GM19351 (cell line): ENCODE measurements at regions not wholly inside any gene's neighbourhood (a gene's known extent, or its start where the extent isn't known, plus 50 kb on each side); places are given as distances from the start of the nearest gene placed in this dataset.
"Not testable (repeated sequence)": the region's sequence is repeated elsewhere in the genome, so short reads cannot be mapped to it uniquely, and the experiment has no call there.

ENCODE experiments used
- ATAC-seq: cut with Tn5 transposase; IDR thresholded peaks from one replicate; pipeline ENCODE4 v1.9.1; 2021; ENCODE audit warnings: mild to moderate bottlenecking, moderate library complexity; ENCODE audit not compliant: unreplicated experiment

DNA sequence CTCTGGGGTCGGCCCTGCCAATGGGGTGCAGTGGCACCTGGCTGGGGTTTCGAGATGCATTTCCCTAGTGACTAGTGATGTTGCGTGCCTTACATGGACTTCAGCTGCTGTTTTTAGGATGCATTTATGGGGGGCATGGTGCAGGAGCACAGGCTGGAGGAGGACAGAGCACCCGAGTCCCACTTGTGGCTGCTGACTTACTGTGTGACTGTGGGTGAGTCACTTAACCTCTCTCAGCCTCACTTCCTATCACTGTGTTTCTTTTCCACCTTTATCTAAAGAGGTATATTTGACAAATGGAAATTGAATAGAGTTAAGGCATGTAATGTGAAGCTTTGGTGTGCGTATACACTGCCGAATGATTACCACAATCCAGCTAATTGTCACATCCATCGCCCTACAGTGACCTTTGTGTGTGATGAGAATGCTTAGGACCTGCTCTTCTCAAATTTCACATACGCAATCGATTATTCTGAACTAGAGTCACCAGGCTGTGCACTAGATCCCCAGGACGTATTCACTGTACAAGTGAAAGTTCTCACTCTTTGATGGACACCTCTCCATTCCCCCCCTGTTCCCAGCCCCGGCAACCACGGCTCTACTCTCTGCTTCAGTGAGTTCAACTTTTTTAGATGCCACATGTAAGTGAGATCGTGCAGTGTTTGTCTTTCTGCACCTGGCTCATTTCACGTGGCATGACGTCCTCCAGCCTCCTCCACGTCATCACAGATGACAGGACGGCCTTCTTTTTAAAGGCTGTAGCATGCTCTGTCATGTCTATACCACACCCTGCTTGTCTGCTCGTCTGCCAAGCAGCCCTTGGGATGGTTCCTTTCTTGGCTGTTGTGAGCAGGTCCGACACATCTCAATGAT is 202.3 kb downstream of the NPIPB11 start:
- not testable (repeated sequence) for ATAC-seq

GRCh38 chr16:29203046-29203932 is 203.2 kb downstream of the NPIPB11 start:
- ATAC-seq = not testable (repeated sequence)

DNA sequence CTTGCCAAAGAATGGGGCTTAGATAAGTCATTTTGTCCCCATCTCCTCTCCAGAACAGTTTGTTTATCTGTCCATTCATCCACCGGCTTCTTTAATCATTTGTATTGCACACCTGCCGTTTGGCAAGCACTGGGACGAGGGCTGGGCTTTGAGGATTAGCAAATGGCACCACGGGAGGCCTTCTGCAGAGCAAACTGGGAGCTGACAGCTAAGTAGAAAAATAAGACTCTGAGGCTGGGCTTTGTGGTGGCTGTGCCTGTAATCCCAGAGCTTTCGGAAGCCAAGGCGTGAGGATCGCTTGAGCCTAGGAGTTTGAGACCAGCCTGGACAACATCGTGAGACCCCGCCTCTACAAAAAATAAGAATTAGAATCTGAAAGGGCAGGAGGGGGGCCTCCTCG is 203.9 kb downstream of the NPIPB11 start:
- not testable (repeated sequence) for ATAC-seq

DNA sequence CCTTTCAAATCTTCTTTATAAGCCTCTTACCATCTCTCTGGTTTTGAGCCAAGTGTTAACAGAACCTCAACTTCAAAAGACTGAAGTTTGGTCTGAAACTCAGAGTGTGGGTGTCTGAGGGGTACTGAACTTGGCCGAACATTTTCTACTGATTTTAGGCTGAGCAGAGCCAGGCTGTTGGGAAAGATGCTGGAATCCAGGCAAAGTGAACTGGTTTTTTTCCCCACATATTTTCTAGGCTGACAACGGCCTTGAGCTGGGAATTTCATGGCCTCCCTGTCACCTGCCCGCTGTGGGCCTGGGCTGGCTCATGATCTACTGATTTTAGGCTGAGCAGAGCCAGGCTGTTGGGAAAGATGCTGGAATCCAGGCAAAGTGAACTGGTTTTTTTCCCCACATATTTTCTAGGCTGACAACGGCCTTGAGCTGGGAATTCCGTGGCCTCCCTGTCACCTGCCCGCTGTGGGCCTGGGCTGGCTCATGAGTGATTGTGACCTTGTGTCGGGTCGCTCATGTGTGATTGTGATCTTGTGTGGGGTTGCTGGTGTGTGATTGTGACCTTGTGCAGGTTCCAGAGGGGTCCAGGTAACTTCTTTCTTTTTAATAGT is 204.4 kb downstream of the NPIPB11 start:
- not testable (repeated sequence) for ATAC-seq

DNA sequence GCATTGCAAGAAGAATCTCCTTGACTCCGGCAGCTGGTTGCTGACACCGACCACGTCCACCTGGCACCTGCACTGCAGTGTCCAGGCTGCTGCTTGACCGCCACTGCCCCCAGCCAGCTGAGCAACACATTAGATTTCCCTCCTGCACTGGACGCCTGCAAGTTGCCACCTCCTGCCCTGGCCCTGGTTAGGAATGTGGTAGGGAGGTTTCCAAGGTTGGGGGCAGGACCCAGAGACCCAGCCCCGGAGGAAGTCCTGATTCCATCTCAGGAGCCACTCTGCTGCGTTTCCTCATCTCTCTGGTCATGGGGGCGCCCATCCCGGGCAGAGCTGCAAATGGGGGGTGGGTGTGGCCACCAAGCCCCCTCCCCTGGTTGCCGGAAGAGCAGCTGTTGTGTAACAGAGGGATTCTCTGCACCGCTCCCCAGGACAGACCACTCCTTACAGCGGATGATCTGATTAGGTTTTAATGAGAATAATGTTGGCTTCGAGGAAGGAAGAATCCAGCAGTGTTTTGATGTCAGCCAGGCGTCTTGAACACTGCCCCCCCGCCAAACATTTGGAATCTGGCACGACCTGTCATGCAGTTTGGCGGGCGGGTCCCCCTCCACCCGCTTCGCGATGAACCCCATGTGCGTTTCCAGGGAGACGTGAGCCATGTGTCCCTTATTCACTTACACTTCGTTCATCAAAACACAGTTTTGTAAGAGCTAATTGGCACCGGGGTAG is 205.1 kb downstream of the NPIPB11 start:
- not testable (repeated sequence) for ATAC-seq

GRCh38 chr16:29200681-29201080 is 205.8 kb downstream of the NPIPB11 start:
- ATAC-seq = not testable (repeated sequence)

- ATAC-seq = not testable (repeated sequence)
Observed at GRCh38 chr16:29200135-29200601, 206.3 kb downstream of the NPIPB11 start.

DNA sequence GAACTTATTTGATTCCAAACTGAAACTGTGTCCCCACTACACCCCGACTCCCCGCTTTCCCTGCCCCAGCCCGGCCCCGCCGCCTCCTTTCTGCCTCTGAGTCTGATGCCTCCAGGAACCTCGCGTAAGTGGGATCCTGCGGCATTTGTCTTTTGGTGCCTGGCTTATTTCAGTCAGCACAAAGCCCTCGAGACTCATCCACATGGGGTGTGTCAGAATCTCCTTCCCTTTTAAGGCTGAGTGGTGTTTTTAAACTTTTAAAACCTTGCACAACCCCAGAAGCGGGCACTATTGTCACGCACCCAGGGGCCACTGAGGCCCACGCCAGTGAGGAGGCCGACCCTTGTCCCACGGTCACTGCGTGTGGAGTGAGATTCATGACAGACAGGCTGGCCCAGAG is 206.9 kb downstream of the NPIPB11 start:
- ATAC-seq = not testable (repeated sequence)

DNA sequence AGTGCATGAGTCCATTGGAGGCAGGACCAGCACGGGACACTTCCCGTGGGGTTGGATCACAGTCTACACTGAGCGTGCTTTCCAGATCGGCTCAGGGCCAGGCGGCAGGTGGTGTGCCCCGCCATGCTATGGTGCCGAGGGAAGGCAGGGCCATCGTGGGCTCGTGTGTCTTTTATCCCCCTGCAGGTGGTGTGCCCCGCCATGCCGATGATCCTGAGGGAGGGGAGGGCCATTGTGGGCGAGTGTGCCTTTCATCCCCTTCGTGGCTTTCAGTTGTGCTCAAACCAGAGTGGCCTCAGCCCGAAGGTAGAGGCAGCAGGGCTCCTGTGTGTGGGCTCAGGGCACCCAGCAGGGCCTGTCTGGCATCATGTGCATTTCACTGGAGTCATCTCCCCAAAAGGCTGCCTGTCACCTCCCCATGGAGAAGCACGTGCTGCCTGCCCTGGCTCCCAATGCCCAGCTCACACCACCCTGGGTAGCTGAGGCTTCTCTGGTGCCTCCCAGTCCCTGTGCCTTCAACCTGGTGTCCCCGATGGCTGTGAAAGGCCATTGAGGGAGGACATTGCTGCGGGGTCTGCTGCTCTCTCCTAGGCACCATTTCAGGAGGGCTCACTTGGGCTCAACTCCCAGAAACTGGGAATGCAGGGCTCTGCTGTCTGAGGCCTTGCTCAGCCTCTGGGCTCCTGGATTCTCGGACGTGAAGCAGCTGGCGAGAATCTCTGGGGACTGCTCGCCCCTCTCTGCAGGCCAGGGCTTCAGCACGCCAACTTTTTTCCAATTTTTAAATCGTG is 207.6 kb downstream of the NPIPB11 start:
- no peak for ATAC-seq

- no peak for ATAC-seq
Observed at GRCh38 chr16:29198231-29198630, 208.3 kb downstream of the NPIPB11 start.

GRCh38 chr16:29197494-29198100 is 208.9 kb downstream of the NPIPB11 start:
- ATAC-seq = not testable (repeated sequence)

GRCh38 chr16:29196746-29197145 is 209.8 kb downstream of the NPIPB11 start:
- ATAC-seq = not testable (repeated sequence)

DNA sequence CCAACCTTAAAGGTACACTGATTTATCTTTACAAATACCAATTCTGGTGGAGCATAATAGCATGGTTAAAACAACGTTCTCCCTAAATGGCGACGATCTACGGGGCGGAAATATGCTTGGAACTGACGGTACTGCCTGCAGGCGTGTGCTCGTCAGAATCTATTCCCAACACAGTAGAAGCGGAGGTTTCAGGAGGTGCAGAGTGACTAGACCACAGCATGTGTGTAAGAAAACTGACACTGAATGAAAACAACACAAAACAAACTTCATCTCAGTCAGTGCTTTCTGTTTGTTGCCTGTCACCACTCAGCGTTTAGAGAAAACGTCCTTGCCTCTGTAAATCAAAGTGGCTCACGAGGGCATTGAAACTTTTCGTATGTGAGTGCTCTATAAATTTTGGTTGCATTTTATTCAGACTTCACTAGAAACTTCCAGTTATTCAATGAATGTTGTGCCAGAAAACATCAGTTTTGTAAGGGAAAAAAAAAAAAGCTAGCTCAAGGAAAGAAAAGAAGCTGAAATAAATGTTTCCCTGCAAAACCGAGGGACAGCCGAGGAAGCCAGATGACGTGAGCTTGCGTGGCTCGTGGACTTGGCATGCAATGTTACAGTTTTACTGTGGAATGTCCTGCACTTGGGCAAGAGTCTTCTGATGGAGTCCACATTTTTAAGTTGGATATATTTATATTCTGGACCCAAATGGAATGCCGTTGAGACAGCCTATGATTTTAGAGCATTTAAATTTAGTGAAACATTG is 210.4 kb downstream of the LAT start:
- ATAC-seq = not testable (repeated sequence)

DNA sequence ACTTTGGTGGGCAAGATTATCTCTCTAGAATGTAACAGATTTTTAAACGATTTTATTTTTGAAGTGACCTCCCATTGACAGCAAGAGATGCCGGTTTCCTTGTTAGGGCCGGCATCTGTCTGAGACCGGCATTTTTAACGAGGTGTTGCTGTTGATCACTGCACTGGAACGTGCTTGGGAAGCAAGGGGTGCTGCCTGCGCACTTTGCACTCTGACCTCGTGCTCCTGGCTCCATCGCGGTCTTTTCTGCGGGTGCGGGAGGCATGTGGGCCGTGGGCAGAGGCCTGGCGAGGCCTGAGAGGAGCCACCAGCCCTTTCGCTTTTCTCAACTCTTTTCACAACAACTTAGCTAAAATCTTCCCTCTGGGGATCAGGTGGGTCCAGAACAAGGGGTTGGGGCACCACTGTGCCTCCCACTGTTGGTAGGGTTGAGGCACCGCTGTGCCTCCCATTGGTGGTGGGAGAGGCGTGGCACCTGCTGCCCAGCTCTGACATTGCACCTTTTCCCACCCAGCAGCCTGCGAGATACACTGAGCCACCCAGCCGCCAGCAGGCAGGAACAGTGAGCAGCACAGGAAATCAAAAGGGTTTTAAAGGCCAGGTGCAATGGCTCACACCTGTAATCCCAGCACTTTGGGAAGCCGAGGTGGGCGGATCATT is 209.5 kb downstream of the LAT start:
- ATAC-seq = not testable (repeated sequence)

DNA sequence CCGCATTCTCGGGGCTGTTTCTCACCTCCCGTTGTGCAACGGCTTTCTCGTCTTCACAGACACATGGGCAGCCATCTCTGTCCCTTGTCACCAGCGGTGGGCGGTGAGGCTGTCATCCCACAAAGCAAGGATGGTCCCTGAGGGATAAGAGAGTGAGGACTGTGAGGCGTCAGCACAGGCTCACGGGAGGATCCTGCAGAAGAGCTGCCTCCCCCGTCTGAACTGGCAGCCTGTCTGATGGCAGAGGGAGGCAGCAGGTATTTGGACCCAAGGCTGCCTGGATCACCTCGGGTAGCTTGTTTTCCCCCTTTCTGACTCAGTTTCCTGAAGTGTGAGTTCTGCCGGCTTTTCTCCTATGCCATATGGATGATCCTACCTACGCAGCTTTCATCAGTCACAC is 208.8 kb downstream of the LAT start:
- not testable (repeated sequence) for ATAC-seq

GRCh38 chr16:29193248-29193574 is 208.4 kb downstream of the LAT start:
- not testable (repeated sequence) for ATAC-seq

DNA sequence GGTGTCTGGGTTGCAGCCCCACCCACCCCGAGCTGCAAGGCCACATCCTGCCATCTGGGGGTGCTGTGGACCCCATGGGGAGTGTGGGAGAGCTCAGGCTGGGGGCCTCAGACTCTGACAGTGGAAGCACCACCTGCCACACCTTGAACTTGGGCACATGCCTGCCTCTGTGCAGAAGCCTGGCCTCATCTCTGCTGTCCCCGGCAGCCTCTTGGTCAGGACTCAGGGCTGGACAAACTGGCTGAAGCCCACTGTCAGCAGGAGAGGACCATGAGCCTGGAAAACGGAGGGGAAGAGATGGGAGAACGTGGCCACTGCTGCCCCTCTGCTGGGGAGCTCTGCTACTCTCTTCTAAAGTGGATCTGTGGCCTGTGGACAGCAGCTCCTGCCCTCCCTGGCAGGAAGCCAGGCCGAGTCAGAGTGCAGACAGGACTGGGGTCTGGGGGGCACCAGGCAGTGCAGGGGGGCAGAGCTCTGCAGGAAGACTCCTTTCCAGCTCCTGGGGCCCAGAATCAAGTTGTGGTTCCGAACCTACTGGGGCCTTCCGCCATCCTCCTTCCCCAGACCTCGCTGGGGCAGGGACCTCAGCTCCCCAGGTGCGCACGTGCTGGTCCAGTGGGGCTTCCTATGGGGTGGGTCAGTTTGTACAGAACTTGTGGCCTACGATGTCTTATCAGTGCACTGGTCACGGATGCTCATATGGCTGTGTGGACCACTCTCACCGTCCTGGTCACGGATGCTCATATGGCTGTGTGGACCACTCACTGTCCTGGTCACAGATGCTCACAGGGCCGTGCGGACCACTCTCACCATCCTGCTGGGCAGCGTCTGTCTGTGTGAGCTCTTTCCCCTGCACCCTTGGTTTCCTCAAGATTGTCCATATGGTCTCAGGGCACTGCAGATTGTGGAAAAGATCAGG is 207.7 kb downstream of the LAT start:
- no peak for ATAC-seq
